RWPE2 (cell line): ENCODE measurements at regions not wholly inside any gene's neighbourhood (a gene's known extent, or its start where the extent isn't known, plus 50 kb on each side); places are given as distances from the start of the nearest gene placed in this dataset.
A peak's percentile ranks its signal among the peaks of the same experiment; 100 is the strongest.

Experiments
- ATAC-seq: fragments of 200-7000 bp; cut with Tn5 transposase; 3 replicates; pipeline ENCODE4 v1.9.1; 2021; ENCODE audit warnings: low read depth
- DNase-seq: peaks from one replicate; pipeline ENCODE4 v3.0.0-alpha.2; 2020; ENCODE audit warnings: low spot score
- H3K27ac ChIP-seq: fragments of 450-650 bp; 2 replicates; pipeline ENCODE4 v1.5.1; 2017; ENCODE audit warnings: mild to moderate bottlenecking; ENCODE audit not compliant: poor library complexity, severe bottlenecking
- H3K27me3 ChIP-seq: fragments of 250-450 bp; sonication (Bioruptor Pico); 2 replicates; pipeline ENCODE4 v1.5.1; 2021; ENCODE audit warnings: mild to moderate bottlenecking, moderate library complexity; ENCODE audit not compliant: insufficient read depth, poor library complexity, severe bottlenecking
- H3K36me3 ChIP-seq: fragments of 250-450 bp; sonication (Bioruptor Pico); 2 replicates; pipeline ENCODE4 v1.5.1; 2020; ENCODE audit warnings: low read depth, mild to moderate bottlenecking, moderate library complexity
- H3K4me1 ChIP-seq: fragments of 250-450 bp; sonication (Bioruptor Pico); 2 replicates; pipeline ENCODE4 v1.5.1; 2021; ENCODE audit warnings: mild to moderate bottlenecking, moderate library complexity; ENCODE audit not compliant: insufficient read depth, poor library complexity, severe bottlenecking
- H3K4me3 ChIP-seq: fragments of 250-450 bp; sonication (Bioruptor Pico); 2 replicates; pipeline ENCODE4 v1.5.1; 2021; ENCODE audit warnings: mild to moderate bottlenecking, moderate library complexity; ENCODE audit not compliant: severe bottlenecking
- H3K9me3 ChIP-seq: fragments of 250-450 bp; sonication (Bioruptor Pico); 2 replicates; pipeline ENCODE4 v1.5.1; 2021; ENCODE audit warnings: mild to moderate bottlenecking, moderate library complexity; ENCODE audit not compliant: severe bottlenecking
- CTCF ChIP-seq: fragments of 450-650 bp; IDR thresholded peaks from one replicate; pipeline ENCODE4 v1.5.1; 2017; ENCODE audit warnings: mild to moderate bottlenecking, moderate library complexity; ENCODE audit not compliant: poor library complexity, severe bottlenecking

DNA sequence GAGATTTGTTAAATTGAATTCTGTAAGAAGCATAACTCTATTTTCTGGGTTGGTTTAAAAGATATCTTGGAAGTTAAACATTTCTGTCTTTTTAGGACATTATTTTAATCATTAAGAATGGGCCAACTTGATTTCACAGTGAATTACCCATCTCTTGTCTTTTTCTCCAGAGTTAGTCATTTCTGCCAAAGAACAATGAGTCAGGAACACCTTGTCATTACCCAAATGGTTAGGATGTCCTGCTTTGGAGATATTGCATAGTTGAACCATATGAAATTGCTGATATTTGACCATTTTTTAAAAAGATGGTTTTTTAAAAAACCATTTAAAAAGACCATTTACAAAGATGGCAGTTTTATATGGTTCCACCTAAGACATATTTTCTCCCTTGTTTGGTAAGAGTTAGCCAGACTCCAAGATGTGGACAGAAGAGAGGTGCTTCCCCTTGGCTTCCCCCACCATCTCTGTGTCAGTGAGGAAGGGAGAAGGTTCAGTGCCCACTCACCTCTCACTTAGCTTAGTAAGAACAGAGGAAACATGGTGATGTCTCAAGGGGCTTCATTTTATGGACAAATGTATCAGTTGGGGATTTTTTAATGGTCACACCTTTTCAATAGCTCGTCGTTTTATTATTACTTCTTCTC is 103.0 kb downstream of the PCSK1 start:
- Histone ChIP-seq H3K4me3 (no peak overlapping the region), H3K36me3 (no peaks in the 10 kb centered on the region), H3K27ac (no peak overlapping the region), H3K4me1 (peaks cover 15% of the 10 kb centered on the region), H3K27me3 (no peaks in the 10 kb centered on the region), H3K9me3 (no peaks in the 10 kb centered on the region)
- ATAC-seq, result peak; percentile 71; the same call in 2 of the 3 replicates
- DNase-seq, result no peak
- no peak for TF ChIP-seq CTCF

DNA sequence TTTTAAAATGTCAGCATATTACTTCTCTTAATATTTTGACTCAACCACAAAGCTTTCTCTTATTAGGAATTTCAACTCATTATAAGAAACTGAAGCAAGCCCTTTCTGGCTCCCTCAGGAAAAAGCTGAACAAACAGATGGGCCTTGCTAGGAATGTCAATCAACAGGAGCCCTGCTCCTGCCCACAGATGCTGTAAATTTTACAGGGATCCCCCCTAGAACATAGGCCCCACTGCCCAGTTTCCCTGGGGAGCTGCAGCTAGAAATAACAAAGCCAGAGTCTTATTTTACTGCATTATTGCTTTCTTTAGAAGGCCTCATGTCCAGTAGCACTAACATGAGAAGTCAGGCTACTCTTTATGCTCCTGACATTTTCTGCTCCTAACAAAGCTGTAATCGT is 103.8 kb downstream of the PCSK1 start:
- DNase-seq, result no peak
- no peaks in the 10 kb centered on the region for H3K36me3 ChIP-seq
- no peak for TF ChIP-seq CTCF
- peaks cover 22% of the 10 kb centered on the region for H3K4me1 ChIP-seq
- no peak overlapping the region for H3K4me3 ChIP-seq
- ATAC-seq, result no peak
- no peaks in the 10 kb centered on the region for H3K27me3 ChIP-seq
- H3K27ac ChIP-seq, result no peak overlapping the region
- H3K9me3 ChIP-seq, result no peaks in the 10 kb centered on the region

- Histone ChIP-seq H3K4me1 (peaks cover 27% of the 10 kb centered on the region), H3K9me3 (no peaks in the 10 kb centered on the region), H3K4me3 (no peak overlapping the region), H3K27ac (no peak overlapping the region), H3K36me3 (no peaks in the 10 kb centered on the region), H3K27me3 (no peaks in the 10 kb centered on the region)
- TF ChIP-seq CTCF, result no peak
- DNase-seq (no peak), ATAC-seq (no peak)
Measured at GRCh38 chr5:96327722-96328121, 105.3 kb downstream of the PCSK1 start.

DNA sequence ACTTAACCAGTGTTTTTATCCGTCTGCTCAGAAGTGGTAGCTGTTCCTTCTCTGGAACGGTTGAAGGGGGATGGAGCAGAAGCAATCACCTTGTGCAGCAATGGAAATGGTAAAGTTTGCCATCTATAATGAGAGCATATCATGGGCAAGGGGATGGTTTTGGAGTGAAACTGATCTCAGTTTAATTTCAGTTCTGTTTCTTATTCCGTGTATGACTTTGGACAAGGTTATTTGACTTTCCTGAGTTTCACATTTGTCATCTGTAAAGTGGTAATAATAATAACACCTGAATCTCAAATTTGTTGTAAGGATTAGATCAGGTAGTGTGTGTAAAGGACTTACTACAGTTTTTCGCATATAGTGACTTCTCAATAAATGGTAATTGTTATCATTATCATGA is 106.1 kb downstream of the PCSK1 start:
- no peaks in the 10 kb centered on the region for H3K9me3 ChIP-seq
- H3K27me3 ChIP-seq, result no peaks in the 10 kb centered on the region
- TF ChIP-seq CTCF, result no peak
- H3K4me1 ChIP-seq, result peaks cover 27% of the 10 kb centered on the region
- H3K4me3 ChIP-seq, result no peak overlapping the region
- no peak overlapping the region for H3K27ac ChIP-seq
- no peak for ATAC-seq
- DNase-seq, result no peak
- H3K36me3 ChIP-seq, result no peaks in the 10 kb centered on the region

- ATAC-seq (peak; percentile 86), DNase-seq (peak; percentile 82)
- Histone ChIP-seq H3K27me3 (no peaks in the 10 kb centered on the region), H3K9me3 (no peaks in the 10 kb centered on the region), H3K4me1 (peaks cover 34% of the 10 kb centered on the region), H3K27ac (peak overlapping the region; percentile 55), H3K36me3 (no peaks in the 10 kb centered on the region), H3K4me3 (no peak overlapping the region)
- no peak for TF ChIP-seq CTCF
Measured at GRCh38 chr5:96324708-96325107, 108.3 kb downstream of the PCSK1 start.
